NCI-H1436 treated with DMSO at 0.1 percent for 48 hours (cell line): ENCODE measurements at regions not wholly inside any gene's neighbourhood (a gene's known extent, or its start where the extent isn't known, plus 50 kb on each side); places are given as distances from the start of the nearest gene placed in this dataset.
"Not testable (repeated sequence)": the region's sequence is repeated elsewhere in the genome, so short reads cannot be mapped to it uniquely, and the experiment has no call there.

ENCODE experiments used
- DNase-seq: peaks from one replicate; lab custom pipeline; 2025; lab: John Stamatoyannopoulos, UW

- no peak for DNase-seq
These were observed 493.6 kb upstream of the PROK2 start for GRCh38 chr3:72278349-72279067.

- no peak for DNase-seq
These were observed 492.8 kb upstream of the PROK2 start for GRCh38 chr3:72277710-72278109.

- no peak for DNase-seq
These were observed 491.9 kb upstream of the PROK2 start for GRCh38 chr3:72276806-72277205.

- no peak for DNase-seq
These were observed 490.4 kb upstream of the PROK2 start for GRCh38 chr3:72275331-72275751.

- DNase-seq = no peak
These were observed 489.8 kb upstream of the PROK2 start for GRCh38 chr3:72274493-72275330.

- DNase-seq = no peak
These were observed 488.7 kb upstream of the PROK2 start for GRCh38 chr3:72273615-72274014.

GRCh38 chr3:72272356-72272755, 487.4 kb upstream of the PROK2 start:
- DNase-seq = no peak

- no peak for DNase-seq
These were observed 487.0 kb upstream of the PROK2 start for GRCh38 chr3:72271923-72272322.

GRCh38 chr3:72271216-72271615, 486.3 kb upstream of the PROK2 start:
- DNase-seq = no peak

- no peak for DNase-seq
These were observed 485.8 kb upstream of the PROK2 start for GRCh38 chr3:72270730-72271129.

GRCh38 chr3:72270072-72270681, 485.2 kb upstream of the PROK2 start:
- no peak for DNase-seq

GRCh38 chr3:72269475-72269874, 484.5 kb upstream of the PROK2 start:
- no peak for DNase-seq

- DNase-seq = not testable (repeated sequence)
These were observed 482.1 kb upstream of the PROK2 start for GRCh38 chr3:72266921-72267524.

- DNase-seq = no peak
These were observed 481.0 kb upstream of the PROK2 start for GRCh38 chr3:72266016-72266370.

- no peak for DNase-seq
These were observed 480.5 kb upstream of the PROK2 start for GRCh38 chr3:72265256-72266015.

- no peak for DNase-seq
These were observed 478.5 kb upstream of the PROK2 start for GRCh38 chr3:72263223-72263990.

- DNase-seq = no peak
These were observed 477.8 kb upstream of the PROK2 start for GRCh38 chr3:72262736-72263135.

- no peak for DNase-seq
These were observed 476.9 kb upstream of the PROK2 start for GRCh38 chr3:72261566-72262564.

- DNase-seq = no peak
These were observed 475.6 kb upstream of the PROK2 start for GRCh38 chr3:72260588-72260910.
